Gastroesophageal sphincter (tissue), 3 donors: ENCODE measurements at regions not wholly inside any gene's neighbourhood (a gene's known extent, or its start where the extent isn't known, plus 50 kb on each side); places are given as distances from the start of the nearest gene placed in this dataset.

Source experiments
- CTCF ChIP-seq, 4 experiments: fragments of 200-600 bp in 2 of 4; fragments of 450-650 bp in 2 of 4; sonication (generic) in 1 of 4; IDR thresholded peaks; one replicate each; pipeline ENCODE4 v1.5.1; 2017 to 2019; ENCODE audit warnings: antibody characterized with exemption in 4 of 4, mild to moderate bottlenecking in 2 of 4, moderate library complexity in 2 of 4
- EP300 ChIP-seq: sonication (generic); formaldehyde crosslinking; IDR thresholded peaks from one replicate; pipeline ENCODE4 v1.6.1; 2017; ENCODE audit warnings: antibody characterized with exemption, mild to moderate bottlenecking
- POLR2A ChIP-seq, 2 donors: fragments of 450-650 bp; IDR thresholded peaks; one replicate each; pipeline ENCODE4 v1.6.1; 2017; ENCODE audit warnings: antibody characterized with exemption in 2 of 2, mild to moderate bottlenecking in 2 of 2, moderate library complexity in 1 of 2
- POLR2AphosphoS5 ChIP-seq: sonication (generic); formaldehyde crosslinking; IDR thresholded peaks from one replicate; pipeline ENCODE4 v1.6.1; 2017; ENCODE audit warnings: antibody characterized with exemption

GRCh38 chr3:168862466-168862865 is 766.7 kb upstream of the GOLIM4 start:
- TF ChIP-seq CTCF (IDR thresholded peaks at IDR 0.05) (no peak), POLR2A (IDR thresholded peaks at IDR 0.05) (no peak), EP300 (no peak), POLR2AphosphoS5 (no peak)
